HEK293 (cell line): ENCODE measurements at regions not wholly inside any gene's neighbourhood (a gene's known extent, or its start where the extent isn't known, plus 50 kb on each side); places are given as distances from the start of the nearest gene placed in this dataset.

Experiments
- CTCF ChIA-PET: fragments of 350-600 bp; formaldehyde crosslinking; extraction: SDS; loops from one replicate; lab custom pipeline; 2021; ENCODE audit warnings: antibody characterized with exemption; lab: Yijun Ruan, JAX
- POLR2A ChIA-PET: fragments of 300-600 bp; formaldehyde crosslinking; extraction: SDS; loops from one replicate; lab custom pipeline; 2020; ENCODE audit warnings: antibody characterized with exemption, inconsistent platforms; lab: Yijun Ruan, JAX
- H3K27ac ChIP-seq: fragments of 200-500 bp; sonication (Bioruptor generic); 2 replicates; pipeline ENCODE4 v1.5.1; 2014; ENCODE audit warnings: low read depth, low read length, control low read depth, inconsistent platforms; ENCODE audit errors: extremely low read depth
- H3K36me3 ChIP-seq, 2 experiments: fragments of 200-500 bp in 1 of 2; sonication (Bioruptor generic) in 1 of 2; 1 replicate in 1 of 2; 2 replicates in 1 of 2; pipeline ENCODE4 v1.5.1; 2014 to 2017; ENCODE audit warnings: inconsistent platforms in 2 of 2, low read length in 2 of 2; ENCODE audit not compliant: control insufficient read depth in 2 of 2, insufficient read depth in 1 of 2
- H3K4me1 ChIP-seq: fragments of 200-500 bp; sonication (Bioruptor generic); 2 replicates; pipeline ENCODE4 v1.5.1; 2014; ENCODE audit warnings: mild to moderate bottlenecking, low read length, inconsistent platforms; ENCODE audit not compliant: control insufficient read depth, insufficient read depth
- H3K4me3 ChIP-seq: 2 replicates; pipeline ENCODE4 v1.5.1; 2011; ENCODE audit warnings: low read depth, mild to moderate bottlenecking, control low read depth, low read length, moderate library complexity
- H3K9me3 ChIP-seq: fragments of 200-500 bp; sonication (Bioruptor generic); 2 replicates; pipeline ENCODE4 v1.5.1; 2014; ENCODE audit warnings: low read depth, low read length, inconsistent platforms; ENCODE audit not compliant: control insufficient read depth, insufficient read depth
- GLIS1 ChIP-seq: fragments of 450-650 bp; formaldehyde crosslinking; IDR thresholded peaks from 2 replicates; pipeline ENCODE4 v1.5.1; 2016; ENCODE audit warnings: missing biosample characterization, missing genetic modification characterization
- IKZF3 ChIP-seq: fragments of 450-650 bp; IDR thresholded peaks from 2 replicates; pipeline ENCODE4 v1.5.0; 2018; ENCODE audit warnings: missing biosample characterization, mild to moderate bottlenecking, missing genetic modification characterization, moderate library complexity
- TCF7L2 ChIP-seq: IDR thresholded peaks from 2 replicates; pipeline ENCODE4 v1.6.1; 2011; ENCODE audit warnings: low read depth, mild to moderate bottlenecking, inconsistent platforms, low read length, moderate library complexity, borderline replicate concordance
- ZFP37 ChIP-seq: fragments of 450-650 bp; formaldehyde crosslinking; IDR thresholded peaks from 2 replicates; pipeline ENCODE4 v1.5.1; 2016; ENCODE audit warnings: missing biosample characterization, missing genetic modification characterization
- ZNF114 ChIP-seq: fragments of 450-650 bp; formaldehyde crosslinking; IDR thresholded peaks from 2 replicates; pipeline ENCODE4 v1.5.0; 2017; ENCODE audit warnings: missing biosample characterization, missing genetic modification characterization
- ZNF146 ChIP-seq: fragments of 450-650 bp; formaldehyde crosslinking; IDR thresholded peaks from 2 replicates; pipeline ENCODE4 v1.5.1; 2016; ENCODE audit warnings: missing biosample characterization, missing genetic modification characterization
- ZNF274 ChIP-seq, 2 experiments: fragments of 200-500 bp in 1 of 2; fragments of 450-650 bp in 1 of 2; sonication (Bioruptor generic) in 1 of 2; formaldehyde crosslinking in 1 of 2; IDR thresholded peaks; 2 replicates each; pipeline versions ENCODE4 v1.5.1 to v1.6.1; 2014 to 2016; ENCODE audit warnings: borderline replicate concordance in 1 of 2, inconsistent platforms in 1 of 2, low read length in 1 of 2, missing biosample characterization in 1 of 2, missing genetic modification characterization in 1 of 2
- ZNF362 ChIP-seq: fragments of 450-650 bp; formaldehyde crosslinking; IDR thresholded peaks from 2 replicates; pipeline ENCODE4 v1.5.1; 2016; ENCODE audit warnings: missing biosample characterization, missing genetic modification characterization
- ZNF398 ChIP-seq: fragments of 450-650 bp; formaldehyde crosslinking; IDR thresholded peaks from 2 replicates; pipeline ENCODE4 v1.5.1; 2017; ENCODE audit warnings: missing biosample characterization, missing genetic modification characterization
- ZNF623 ChIP-seq: fragments of 450-650 bp; formaldehyde crosslinking; IDR thresholded peaks from 2 replicates; pipeline ENCODE4 v1.5.1; 2016; ENCODE audit warnings: missing biosample characterization, missing genetic modification characterization
- ZNF624 ChIP-seq: fragments of 450-650 bp; formaldehyde crosslinking; IDR thresholded peaks from 2 replicates; pipeline ENCODE4 v1.5.1; 2017; ENCODE audit warnings: missing biosample characterization, missing genetic modification characterization
- ZNF639 ChIP-seq: fragments of 450-650 bp; formaldehyde crosslinking; IDR thresholded peaks from 2 replicates; pipeline ENCODE4 v1.5.1; 2016; ENCODE audit warnings: missing biosample characterization, missing genetic modification characterization
- ZSCAN16 ChIP-seq: fragments of 450-650 bp; formaldehyde crosslinking; IDR thresholded peaks from 2 replicates; pipeline ENCODE4 v1.5.1; 2016; ENCODE audit warnings: missing biosample characterization, missing genetic modification characterization
- ZSCAN18 ChIP-seq: fragments of 450-650 bp; formaldehyde crosslinking; IDR thresholded peaks from 2 replicates; pipeline ENCODE4 v1.5.1; 2016; ENCODE audit warnings: missing biosample characterization, missing genetic modification characterization
- TF ChIP-seq, protein P1 (sequence below): fragments of 450-650 bp; formaldehyde crosslinking; IDR thresholded peaks from 2 replicates; pipeline ENCODE4 v1.5.1; 2016; ENCODE audit warnings: missing biosample characterization, missing genetic modification characterization
- TF ChIP-seq, protein P2 (sequence below): fragments of 450-650 bp; formaldehyde crosslinking; IDR thresholded peaks from 2 replicates; pipeline ENCODE4 v1.5.0; 2017; ENCODE audit warnings: missing biosample characterization, missing genetic modification characterization, borderline replicate concordance
- TF ChIP-seq, protein P3 (sequence below): fragments of 450-650 bp; formaldehyde crosslinking; IDR thresholded peaks from 2 replicates; pipeline ENCODE4 v1.5.1; 2016; ENCODE audit warnings: missing biosample characterization, missing genetic modification characterization
- TF ChIP-seq, protein P4 (sequence below): fragments of 450-650 bp; formaldehyde crosslinking; IDR thresholded peaks from 2 replicates; pipeline ENCODE4 v1.5.1; 2016; ENCODE audit warnings: missing biosample characterization, missing genetic modification characterization
- TF ChIP-seq, protein P5 (sequence below): fragments of 450-650 bp; formaldehyde crosslinking; IDR thresholded peaks from 2 replicates; pipeline ENCODE4 v1.5.1; 2016; ENCODE audit warnings: missing biosample characterization, missing genetic modification characterization

DNA sequence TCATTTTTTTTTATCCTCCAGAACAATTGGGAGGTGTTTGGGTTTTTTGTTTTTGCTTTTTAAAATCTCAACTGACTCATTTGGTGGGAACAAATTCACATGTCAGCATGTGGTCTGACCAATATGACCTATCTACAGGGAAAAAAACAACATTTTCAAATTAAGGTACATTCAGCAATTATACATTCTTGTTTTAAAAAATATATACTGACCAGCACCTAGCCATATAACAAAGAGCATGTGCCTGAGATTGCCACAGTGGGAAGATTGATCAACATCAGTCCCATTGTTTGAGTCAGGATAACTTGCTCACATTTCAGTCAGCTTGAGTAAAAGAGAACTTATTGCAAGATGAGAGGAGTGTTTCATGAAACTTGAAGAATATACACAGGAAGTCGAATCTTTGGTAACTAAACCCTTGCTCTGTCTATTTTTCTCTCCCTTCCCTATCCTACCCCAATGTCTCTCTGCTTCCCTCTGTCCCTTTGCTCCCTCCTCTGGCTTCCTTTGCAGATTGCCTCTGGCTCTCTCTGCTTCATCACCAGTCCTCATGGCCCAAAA, 163.2 kb upstream of the TAB2 start (continued):
- no peak for TF ChIP-seq ZSCAN16
- no peak for TF ChIP-seq IKZF3 (tag by site-specific recombination)
- TF ChIP-seq TCF7L2 = no peak
- TF ChIP-seq, protein P1, sequence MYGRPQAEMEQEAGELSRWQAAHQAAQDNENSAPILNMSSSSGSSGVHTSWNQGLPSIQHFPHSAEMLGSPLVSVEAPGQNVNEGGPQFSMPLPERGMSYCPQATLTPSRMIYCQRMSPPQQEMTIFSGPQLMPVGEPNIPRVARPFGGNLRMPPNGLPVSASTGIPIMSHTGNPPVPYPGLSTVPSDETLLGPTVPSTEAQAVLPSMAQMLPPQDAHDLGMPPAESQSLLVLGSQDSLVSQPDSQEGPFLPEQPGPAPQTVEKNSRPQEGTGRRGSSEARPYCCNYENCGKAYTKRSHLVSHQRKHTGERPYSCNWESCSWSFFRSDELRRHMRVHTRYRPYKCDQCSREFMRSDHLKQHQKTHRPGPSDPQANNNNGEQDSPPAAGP (tag by site-specific recombination) = no peak
- TF ChIP-seq ZSCAN18 = no peak

GRCh38 chr6:149157126-149157525, 160.4 kb upstream of the TAB2 start:
- Histone ChIP-seq H3K27ac (no peak overlapping the region), H3K4me1 (no peaks in the 10 kb centered on the region), H3K36me3 (no peaks in the 10 kb centered on the region), H3K9me3 (no peaks in the 10 kb centered on the region), H3K4me3 (no peak overlapping the region)
- ChIA-PET POLR2A (no interaction called here), CTCF (no interaction called here)
- TF ChIP-seq ZNF274 (IDR thresholded peaks at IDR 0.05; ENCODE audit: low read length) (no peak), ZNF274 (tag by site-specific recombination; IDR thresholded peaks at IDR 0.05; ENCODE audit: borderline replicate concordance) (no peak), ZNF639 (tag by site-specific recombination) (no peak), ZNF624 (tag by site-specific recombination) (no peak), ZNF362 (tag by site-specific recombination) (no peak), ZNF398 (no peak), ZFP37 (tag by site-specific recombination) (no peak), ZNF146 (no peak), ZNF623 (tag by site-specific recombination) (no peak), ZSCAN18 (no peak), ZNF114 (tag by site-specific recombination) (no peak), GLIS1 (tag by site-specific recombination) (no peak)
- TF ChIP-seq, protein P2, sequence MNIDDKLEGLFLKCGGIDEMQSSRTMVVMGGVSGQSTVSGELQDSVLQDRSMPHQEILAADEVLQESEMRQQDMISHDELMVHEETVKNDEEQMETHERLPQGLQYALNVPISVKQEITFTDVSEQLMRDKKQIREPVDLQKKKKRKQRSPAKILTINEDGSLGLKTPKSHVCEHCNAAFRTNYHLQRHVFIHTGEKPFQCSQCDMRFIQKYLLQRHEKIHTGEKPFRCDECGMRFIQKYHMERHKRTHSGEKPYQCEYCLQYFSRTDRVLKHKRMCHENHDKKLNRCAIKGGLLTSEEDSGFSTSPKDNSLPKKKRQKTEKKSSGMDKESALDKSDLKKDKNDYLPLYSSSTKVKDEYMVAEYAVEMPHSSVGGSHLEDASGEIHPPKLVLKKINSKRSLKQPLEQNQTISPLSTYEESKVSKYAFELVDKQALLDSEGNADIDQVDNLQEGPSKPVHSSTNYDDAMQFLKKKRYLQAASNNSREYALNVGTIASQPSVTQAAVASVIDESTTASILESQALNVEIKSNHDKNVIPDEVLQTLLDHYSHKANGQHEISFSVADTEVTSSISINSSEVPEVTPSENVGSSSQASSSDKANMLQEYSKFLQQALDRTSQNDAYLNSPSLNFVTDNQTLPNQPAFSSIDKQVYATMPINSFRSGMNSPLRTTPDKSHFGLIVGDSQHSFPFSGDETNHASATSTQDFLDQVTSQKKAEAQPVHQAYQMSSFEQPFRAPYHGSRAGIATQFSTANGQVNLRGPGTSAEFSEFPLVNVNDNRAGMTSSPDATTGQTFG (tag by site-specific recombination) = no peak
- TF ChIP-seq, protein P3, sequence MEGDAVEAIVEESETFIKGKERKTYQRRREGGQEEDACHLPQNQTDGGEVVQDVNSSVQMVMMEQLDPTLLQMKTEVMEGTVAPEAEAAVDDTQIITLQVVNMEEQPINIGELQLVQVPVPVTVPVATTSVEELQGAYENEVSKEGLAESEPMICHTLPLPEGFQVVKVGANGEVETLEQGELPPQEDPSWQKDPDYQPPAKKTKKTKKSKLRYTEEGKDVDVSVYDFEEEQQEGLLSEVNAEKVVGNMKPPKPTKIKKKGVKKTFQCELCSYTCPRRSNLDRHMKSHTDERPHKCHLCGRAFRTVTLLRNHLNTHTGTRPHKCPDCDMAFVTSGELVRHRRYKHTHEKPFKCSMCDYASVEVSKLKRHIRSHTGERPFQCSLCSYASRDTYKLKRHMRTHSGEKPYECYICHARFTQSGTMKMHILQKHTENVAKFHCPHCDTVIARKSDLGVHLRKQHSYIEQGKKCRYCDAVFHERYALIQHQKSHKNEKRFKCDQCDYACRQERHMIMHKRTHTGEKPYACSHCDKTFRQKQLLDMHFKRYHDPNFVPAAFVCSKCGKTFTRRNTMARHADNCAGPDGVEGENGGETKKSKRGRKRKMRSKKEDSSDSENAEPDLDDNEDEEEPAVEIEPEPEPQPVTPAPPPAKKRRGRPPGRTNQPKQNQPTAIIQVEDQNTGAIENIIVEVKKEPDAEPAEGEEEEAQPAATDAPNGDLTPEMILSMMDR (tag by site-specific recombination) = no peak
- TF ChIP-seq, protein P4, sequence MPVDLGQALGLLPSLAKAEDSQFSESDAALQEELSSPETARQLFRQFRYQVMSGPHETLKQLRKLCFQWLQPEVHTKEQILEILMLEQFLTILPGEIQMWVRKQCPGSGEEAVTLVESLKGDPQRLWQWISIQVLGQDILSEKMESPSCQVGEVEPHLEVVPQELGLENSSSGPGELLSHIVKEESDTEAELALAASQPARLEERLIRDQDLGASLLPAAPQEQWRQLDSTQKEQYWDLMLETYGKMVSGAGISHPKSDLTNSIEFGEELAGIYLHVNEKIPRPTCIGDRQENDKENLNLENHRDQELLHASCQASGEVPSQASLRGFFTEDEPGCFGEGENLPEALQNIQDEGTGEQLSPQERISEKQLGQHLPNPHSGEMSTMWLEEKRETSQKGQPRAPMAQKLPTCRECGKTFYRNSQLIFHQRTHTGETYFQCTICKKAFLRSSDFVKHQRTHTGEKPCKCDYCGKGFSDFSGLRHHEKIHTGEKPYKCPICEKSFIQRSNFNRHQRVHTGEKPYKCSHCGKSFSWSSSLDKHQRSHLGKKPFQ (tag by site-specific recombination) = no peak
- TF ChIP-seq, protein P5, sequence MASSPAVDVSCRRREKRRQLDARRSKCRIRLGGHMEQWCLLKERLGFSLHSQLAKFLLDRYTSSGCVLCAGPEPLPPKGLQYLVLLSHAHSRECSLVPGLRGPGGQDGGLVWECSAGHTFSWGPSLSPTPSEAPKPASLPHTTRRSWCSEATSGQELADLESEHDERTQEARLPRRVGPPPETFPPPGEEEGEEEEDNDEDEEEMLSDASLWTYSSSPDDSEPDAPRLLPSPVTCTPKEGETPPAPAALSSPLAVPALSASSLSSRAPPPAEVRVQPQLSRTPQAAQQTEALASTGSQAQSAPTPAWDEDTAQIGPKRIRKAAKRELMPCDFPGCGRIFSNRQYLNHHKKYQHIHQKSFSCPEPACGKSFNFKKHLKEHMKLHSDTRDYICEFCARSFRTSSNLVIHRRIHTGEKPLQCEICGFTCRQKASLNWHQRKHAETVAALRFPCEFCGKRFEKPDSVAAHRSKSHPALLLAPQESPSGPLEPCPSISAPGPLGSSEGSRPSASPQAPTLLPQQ (tag by site-specific recombination) = no peak
